ENCODE measurements at regions not wholly inside any gene's neighbourhood (a gene's known extent, or its start where the extent isn't known, plus 50 kb on each side); places are given as distances from the start of the nearest gene placed in this dataset.

- H3K4me1 ChIP-seq (ENCODE audit: control insufficient read depth in 1 of 2, insufficient read depth in 2 of 2, low read length in 2 of 2), result no peaks in the 10 kb centered on the region
- no peak overlapping the region for H2AFZ ChIP-seq (ENCODE audit: low read depth, low read length, poor library complexity, severe bottlenecking)
- H3K9ac ChIP-seq (ENCODE audit: low read length), result no peak overlapping the region
- ChIA-PET RAD21 (ENCODE audit: low non-redundant PET in 1 of 2, low total read pairs in 2 of 2, uncharacterized antibody in 2 of 2, unreplicated experiment in 2 of 2) (no interaction called here), CTCF (no interaction called here), POLR2A (no interaction called here)
- no peak overlapping the region for H3K27ac ChIP-seq (ENCODE audit: low read depth, low read length)
- ATAC-seq (no peak), DNase-seq (ENCODE audit: low read depth, low spot score) (no peak)
- no peak overlapping the region for H3K4me3 ChIP-seq (replicated peaks in 1 of 2; ENCODE audit: low read depth in 1 of 2, low read length in 2 of 2)
- H3K36me3 ChIP-seq (ENCODE audit: control insufficient read depth in 1 of 2, insufficient read depth in 2 of 2, low read length in 2 of 2), result no peaks in the 10 kb centered on the region
- no peak overlapping the region for H3K4me2 ChIP-seq (ENCODE audit: low read length)
- H3K9me2 ChIP-seq (ENCODE audit: insufficient read depth), result no peaks in the 10 kb centered on the region
- no peaks in the 10 kb centered on the region for H4K20me1 ChIP-seq (ENCODE audit: insufficient read depth)
- intact Hi-C loops (cut with micrococcal nuclease), result loop anchor here (10.0 kb wide), 1 partner anchor 1964 kb away; no protein-coding TSS in a partner anchor
- H3K79me2 ChIP-seq (ENCODE audit: insufficient read depth, low read length), result no peaks in the 10 kb centered on the region
- no peaks in the 10 kb centered on the region for H3K27me3 ChIP-seq (ENCODE audit: insufficient read depth, low read length)
- TF ChIP-seq JUND (IDR thresholded peaks at IDR 0.05) (no peak), POLR2A (IDR thresholded peaks at IDR 0.05; ENCODE audit: borderline replicate concordance, extremely low read depth, insufficient read depth, insufficient read length) (no peak), EGR1 (IDR thresholded peaks at IDR 0.05; ENCODE audit: low read depth) (no peak), EZH2phosphoT487 (IDR thresholded peaks at IDR 0.05; ENCODE audit: borderline replicate concordance) (no peak), RAD21 (IDR thresholded peaks at IDR 0.05; ENCODE audit: low read depth) (no peak), ZNF274 (IDR thresholded peaks at IDR 0.05; ENCODE audit: low read depth, low read length) (no peak), CBX3 (IDR thresholded peaks at IDR 0.05; ENCODE audit: low read depth) (no peak), TCF7L2 (IDR thresholded peaks at IDR 0.05; ENCODE audit: borderline replicate concordance, extremely low read depth, insufficient read depth, insufficient read length) (no peak), YY1 (IDR thresholded peaks at IDR 0.05; ENCODE audit: extremely low read depth, insufficient replicate concordance, low read depth, low read length) (no peak), ZFX (IDR thresholded peaks at IDR 0.05) (no peak)
- TF ChIP-seq, protein P1, sequence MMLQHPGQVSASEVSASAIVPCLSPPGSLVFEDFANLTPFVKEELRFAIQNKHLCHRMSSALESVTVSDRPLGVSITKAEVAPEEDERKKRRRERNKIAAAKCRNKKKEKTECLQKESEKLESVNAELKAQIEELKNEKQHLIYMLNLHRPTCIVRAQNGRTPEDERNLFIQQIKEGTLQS (IDR thresholded peaks at IDR 0.05), result no peak
- no TSS peak for BruUV-seq (replicated peaks)
- no peaks in the 10 kb centered on the region for H3K9me3 ChIP-seq (ENCODE audit: control insufficient read depth in 1 of 2, insufficient read depth in 1 of 2, low read depth in 1 of 2, low read length in 2 of 2)
Measured at GRCh38 chr4:180558427-180558826, 1684.8 kb upstream of the TENM3 start.

- Histone ChIP-seq H3K36me3 (ENCODE audit: control insufficient read depth in 1 of 2, insufficient read depth in 2 of 2, low read length in 2 of 2) (no peaks in the 10 kb centered on the region), H4K20me1 (ENCODE audit: insufficient read depth) (no peaks in the 10 kb centered on the region), H3K9me3 (ENCODE audit: control insufficient read depth in 1 of 2, insufficient read depth in 1 of 2, low read depth in 1 of 2, low read length in 2 of 2) (no peaks in the 10 kb centered on the region), H3K9me2 (ENCODE audit: insufficient read depth) (no peaks in the 10 kb centered on the region), H3K4me2 (ENCODE audit: low read length) (no peak overlapping the region), H3K4me3 (replicated peaks in 1 of 2; ENCODE audit: low read depth in 1 of 2, low read length in 2 of 2) (no peak overlapping the region), H3K27me3 (ENCODE audit: insufficient read depth, low read length) (no peaks in the 10 kb centered on the region), H3K27ac (ENCODE audit: low read depth, low read length) (no peak overlapping the region), H3K79me2 (ENCODE audit: insufficient read depth, low read length) (no peaks in the 10 kb centered on the region), H3K4me1 (ENCODE audit: control insufficient read depth in 1 of 2, insufficient read depth in 2 of 2, low read length in 2 of 2) (no peaks in the 10 kb centered on the region), H3K9ac (ENCODE audit: low read length) (no peak overlapping the region), H2AFZ (ENCODE audit: low read depth, low read length, poor library complexity, severe bottlenecking) (no peak overlapping the region)
- ATAC-seq (no peak), DNase-seq (ENCODE audit: low read depth, low spot score) (no peak)
- ChIA-PET POLR2A (no interaction called here), RAD21 (ENCODE audit: low non-redundant PET in 1 of 2, low total read pairs in 2 of 2, uncharacterized antibody in 2 of 2, unreplicated experiment in 2 of 2) (no interaction called here), CTCF (no interaction called here)
- intact Hi-C loops (cut with micrococcal nuclease), result no loop called here
- no TSS peak for BruUV-seq (replicated peaks)
- TF ChIP-seq EZH2phosphoT487 (IDR thresholded peaks at IDR 0.05; ENCODE audit: borderline replicate concordance), result no peak
- no peak for TF ChIP-seq SP1 (IDR thresholded peaks at IDR 0.05; ENCODE audit: low read depth)
- no peak for TF ChIP-seq EGR1 (IDR thresholded peaks at IDR 0.05; ENCODE audit: low read depth)
- TF ChIP-seq ZFX (IDR thresholded peaks at IDR 0.05), result no peak
- no peak for TF ChIP-seq JUND (IDR thresholded peaks at IDR 0.05)
- TF ChIP-seq SRF (IDR thresholded peaks at IDR 0.05; ENCODE audit: low read depth), result no peak
- no peak for TF ChIP-seq REST (IDR thresholded peaks at IDR 0.05; ENCODE audit: low read depth)
- no peak for TF ChIP-seq POLR2AphosphoS5 (IDR thresholded peaks at IDR 0.05; ENCODE audit: low read depth, low read length)
- no peak for TF ChIP-seq SIN3A (IDR thresholded peaks at IDR 0.05; ENCODE audit: low read depth)
- TF ChIP-seq EZH2 (IDR thresholded peaks at IDR 0.05), result no peak
- TF ChIP-seq, protein P2, sequence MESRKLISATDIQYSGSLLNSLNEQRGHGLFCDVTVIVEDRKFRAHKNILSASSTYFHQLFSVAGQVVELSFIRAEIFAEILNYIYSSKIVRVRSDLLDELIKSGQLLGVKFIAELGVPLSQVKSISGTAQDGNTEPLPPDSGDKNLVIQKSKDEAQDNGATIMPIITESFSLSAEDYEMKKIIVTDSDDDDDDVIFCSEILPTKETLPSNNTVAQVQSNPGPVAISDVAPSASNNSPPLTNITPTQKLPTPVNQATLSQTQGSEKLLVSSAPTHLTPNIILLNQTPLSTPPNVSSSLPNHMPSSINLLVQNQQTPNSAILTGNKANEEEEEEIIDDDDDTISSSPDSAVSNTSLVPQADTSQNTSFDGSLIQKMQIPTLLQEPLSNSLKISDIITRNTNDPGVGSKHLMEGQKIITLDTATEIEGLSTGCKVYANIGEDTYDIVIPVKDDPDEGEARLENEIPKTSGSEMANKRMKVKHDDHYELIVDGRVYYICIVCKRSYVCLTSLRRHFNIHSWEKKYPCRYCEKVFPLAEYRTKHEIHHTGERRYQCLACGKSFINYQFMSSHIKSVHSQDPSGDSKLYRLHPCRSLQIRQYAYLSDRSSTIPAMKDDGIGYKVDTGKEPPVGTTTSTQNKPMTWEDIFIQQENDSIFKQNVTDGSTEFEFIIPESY (IDR thresholded peaks at IDR 0.05; ENCODE audit: extremely low read depth, insufficient replicate concordance, low read length), result no peak
Measured at GRCh38 chr4:180560896-180561295, 1682.3 kb upstream of the TENM3 start.

Measured in HCT116 (cell line).